GM23248 (cell line): ENCODE measurements at regions not wholly inside any gene's neighbourhood (a gene's known extent, or its start where the extent isn't known, plus 50 kb on each side); places are given as distances from the start of the nearest gene placed in this dataset.

Experiments used
- EZH2 ChIP-seq: fragments of 200-600 bp; sonication (generic); IDR thresholded peaks from 2 replicates; pipeline ENCODE4 v1.6.1; 2018; ENCODE audit warnings: antibody characterized with exemption, mild to moderate bottlenecking; ENCODE audit not compliant: insufficient read depth, poor library complexity, severe bottlenecking
- EZH2phosphoT487 ChIP-seq: fragments of 200-600 bp; sonication (generic); IDR thresholded peaks from 2 replicates; pipeline ENCODE4 v1.6.1; 2018; ENCODE audit warnings: antibody characterized with exemption, moderate library complexity, mild to moderate bottlenecking, low read depth; ENCODE audit not compliant: insufficient read depth

DNA sequence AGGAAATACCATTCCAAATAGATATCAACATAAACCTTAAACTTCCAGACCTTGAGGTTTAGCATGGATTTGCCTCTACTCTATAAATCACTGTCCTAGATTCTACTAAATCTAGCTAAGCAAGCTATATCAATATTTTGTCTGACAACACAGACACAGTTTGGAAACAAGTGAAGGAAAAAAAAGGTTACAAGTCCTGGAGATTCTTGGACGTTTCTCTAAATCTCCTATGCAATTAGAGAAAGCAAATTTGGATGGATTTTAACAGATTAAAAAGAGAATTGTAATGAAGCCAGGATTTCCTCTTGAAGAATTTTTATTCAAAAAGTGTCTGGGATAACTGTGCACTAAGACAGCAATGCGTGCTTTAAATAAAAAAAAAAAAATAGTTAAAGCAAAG is 441.1 kb upstream of the DPH6 start:
- TF ChIP-seq EZH2phosphoT487 (no peak), EZH2 (no peak)
